Muscle layer of colon (tissue), 2 donors: ENCODE measurements at regions not wholly inside any gene's neighbourhood (a gene's known extent, or its start where the extent isn't known, plus 50 kb on each side); places are given as distances from the start of the nearest gene placed in this dataset.
"Not testable (repeated sequence)": the region's sequence is repeated elsewhere in the genome, so short reads cannot be mapped to it uniquely, and the experiment has no call there.

ENCODE experiments used
- H3K27ac ChIP-seq: one replicate; pipeline ENCODE4 v1.7.0; 2013; ENCODE audit warnings: low read depth, mild to moderate bottlenecking, low read length, moderate library complexity
- H3K27me3 ChIP-seq, 2 donors: one replicate each; pipeline ENCODE4 v1.7.0; 2013; ENCODE audit warnings: low read length in 2 of 2, mild to moderate bottlenecking in 2 of 2; ENCODE audit not compliant: insufficient read depth in 2 of 2, control insufficient read depth in 1 of 2
- H3K36me3 ChIP-seq: one replicate; pipeline ENCODE4 v1.7.0; 2013; ENCODE audit warnings: mild to moderate bottlenecking, low read length; ENCODE audit not compliant: insufficient read depth
- H3K4me1 ChIP-seq: one replicate; pipeline ENCODE4 v1.7.0; 2013; ENCODE audit warnings: mild to moderate bottlenecking, low read length; ENCODE audit not compliant: insufficient read depth
- H3K4me3 ChIP-seq, 2 donors: one replicate each; pipeline ENCODE4 v1.7.0; 2013; ENCODE audit warnings: low read length in 2 of 2, low read depth in 1 of 2, mild to moderate bottlenecking in 1 of 2, moderate library complexity in 1 of 2
- H3K9ac ChIP-seq: one replicate; pipeline ENCODE4 v1.7.0; 2013; ENCODE audit warnings: low read length
- H3K9me3 ChIP-seq: one replicate; pipeline ENCODE4 v1.7.0; 2013; ENCODE audit warnings: mild to moderate bottlenecking, low read length
- donor health status: abdominal sarcoma.
- donor health status: Adenocarcinoma of cecum.

DNA sequence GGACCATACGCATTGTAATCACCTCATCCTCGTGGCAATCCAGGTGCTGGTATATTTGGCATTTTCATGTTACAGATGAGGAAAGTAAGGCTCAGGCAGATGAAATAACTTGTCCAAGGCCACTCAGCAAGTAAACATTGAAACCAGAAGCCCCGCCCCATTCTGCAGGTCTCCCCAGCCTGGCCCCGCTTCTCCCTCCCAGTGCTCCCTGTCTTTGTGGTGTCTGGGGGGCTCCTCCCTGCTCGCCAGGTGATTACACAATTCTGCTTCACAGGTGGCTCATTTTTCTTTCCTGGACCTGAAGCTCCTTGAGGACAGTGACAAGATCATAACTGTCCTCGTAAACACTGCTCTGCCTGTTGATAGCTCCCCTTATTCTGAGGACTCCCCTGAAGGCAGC lies 531.5 kb upstream of the B3GAT1 start:
- Histone ChIP-seq H3K36me3 (no peaks in the 10 kb centered on the region), H3K9me3 (no peaks in the 10 kb centered on the region), H3K9ac (no peak overlapping the region), H3K27ac (no peak overlapping the region), H3K27me3 (no peaks in the 10 kb centered on the region), H3K4me1 (no peaks in the 10 kb centered on the region), H3K4me3 (no peak overlapping the region)

DNA sequence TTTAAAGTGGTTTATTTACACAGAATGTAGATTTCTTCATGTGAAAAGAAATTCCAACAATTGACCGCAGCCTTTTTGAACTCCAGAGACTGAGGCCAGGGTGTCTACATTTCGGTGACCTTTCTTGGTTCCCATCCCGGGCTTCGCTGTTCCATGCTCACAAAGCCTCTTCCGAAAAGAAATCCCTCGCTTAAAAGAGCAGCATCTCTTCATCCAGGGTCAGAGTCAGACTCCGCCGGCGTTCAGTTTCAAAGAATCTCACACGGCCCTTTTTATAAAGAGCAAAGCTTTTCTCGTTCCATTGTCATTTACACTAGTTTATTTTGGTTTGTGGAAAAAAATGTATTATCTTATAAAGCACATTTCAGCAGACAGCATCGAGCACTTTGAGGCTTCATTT lies 530.6 kb upstream of the B3GAT1 start:
- Histone ChIP-seq H3K27ac (no peak overlapping the region), H3K4me1 (no peaks in the 10 kb centered on the region), H3K4me3 (no peak overlapping the region), H3K27me3 (no peaks in the 10 kb centered on the region), H3K9ac (no peak overlapping the region), H3K9me3 (no peaks in the 10 kb centered on the region), H3K36me3 (no peaks in the 10 kb centered on the region)

DNA sequence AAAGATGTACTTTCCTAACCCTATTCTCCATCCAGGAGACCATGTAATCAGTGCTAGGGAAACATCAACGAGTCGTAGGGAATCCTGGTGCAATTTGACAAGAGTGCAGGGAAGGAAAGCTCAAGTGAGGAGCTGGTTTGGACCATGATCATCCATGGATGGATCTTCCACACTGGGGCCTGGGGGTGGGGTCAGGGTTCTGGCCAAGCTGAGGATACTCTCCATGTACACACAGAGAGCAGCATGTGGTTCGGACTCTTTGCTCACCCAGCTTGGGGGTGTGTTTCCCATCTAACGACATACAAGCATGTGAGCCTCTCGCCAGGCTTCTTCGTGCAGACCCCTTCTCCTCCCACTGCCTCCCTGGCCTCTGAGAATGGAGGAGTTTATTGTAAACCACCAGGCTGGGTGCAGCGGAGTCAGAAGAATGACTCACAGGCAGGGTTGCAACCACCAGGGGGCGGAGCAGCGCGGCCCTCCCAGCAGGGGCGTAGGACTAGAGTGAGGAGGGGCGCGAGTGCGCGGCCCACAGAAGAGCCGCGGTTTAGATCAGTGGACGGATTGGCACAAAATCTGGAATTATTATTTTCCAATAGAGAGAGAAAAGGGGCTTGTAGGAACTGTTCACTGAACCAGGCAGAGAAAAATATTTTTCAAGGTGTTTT lies 530.0 kb upstream of the B3GAT1 start:
- not testable (repeated sequence) for H3K27me3 ChIP-seq, H3K9me3 ChIP-seq, H3K4me3 ChIP-seq, H3K4me1 ChIP-seq, H3K36me3 ChIP-seq, H3K27ac ChIP-seq, H3K9ac ChIP-seq

DNA sequence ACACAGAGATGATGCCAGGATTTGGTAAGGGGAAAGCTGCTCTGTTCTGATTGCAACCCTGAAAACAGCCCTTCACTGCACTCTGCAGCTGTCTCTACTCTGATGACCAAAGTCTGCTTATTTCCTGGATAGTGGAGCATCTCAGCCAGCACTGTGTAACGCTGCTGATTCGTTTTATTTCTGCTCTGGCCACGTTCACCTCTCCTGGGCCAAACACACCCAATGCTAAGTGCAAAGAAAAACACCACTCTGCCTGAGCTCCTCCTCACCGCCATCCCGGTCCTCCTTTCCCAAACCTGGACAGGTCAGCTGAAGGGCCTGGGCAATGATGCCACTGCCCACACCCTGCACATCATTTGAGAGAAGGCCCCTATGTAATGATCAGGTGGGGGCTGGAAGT lies 529.3 kb upstream of the B3GAT1 start:
- H3K27me3 ChIP-seq = no peaks in the 10 kb centered on the region

DNA sequence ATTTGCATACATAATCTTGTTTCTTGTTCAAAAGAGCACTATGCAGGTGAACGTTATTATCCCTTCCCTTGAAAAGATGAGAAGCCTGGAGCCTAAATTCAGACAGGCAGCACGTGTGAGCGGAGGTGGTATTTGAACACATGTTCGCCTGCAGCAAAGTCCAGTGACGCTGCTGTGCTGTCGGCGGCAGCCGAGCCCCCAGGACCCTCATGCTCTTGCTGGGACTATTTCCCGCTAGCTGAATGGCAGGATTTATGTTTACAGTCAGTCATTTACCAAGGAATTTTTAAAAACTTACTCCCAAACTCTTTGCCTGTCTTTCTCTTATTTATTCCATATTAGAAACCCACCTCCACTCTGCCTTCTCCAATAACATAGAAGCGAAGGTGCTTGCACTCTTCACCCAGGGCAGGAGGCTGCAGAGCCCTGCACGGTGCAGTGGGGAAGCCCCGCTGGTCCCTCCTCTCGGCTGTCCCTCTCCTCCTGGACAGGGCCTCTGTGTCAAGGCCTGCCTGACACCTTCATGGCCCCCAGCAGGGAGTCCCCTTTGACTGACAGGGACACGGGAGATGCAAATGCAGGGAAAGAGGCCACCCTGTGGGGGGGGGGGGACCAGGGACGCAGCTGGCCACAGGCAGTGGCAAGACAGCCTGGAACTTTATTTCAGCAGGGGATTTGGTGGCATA lies 528.5 kb upstream of the B3GAT1 start:
- no peak overlapping the region for H3K4me3 ChIP-seq
- H3K27ac ChIP-seq = no peak overlapping the region
- H3K4me1 ChIP-seq = no peaks in the 10 kb centered on the region
- no peaks in the 10 kb centered on the region for H3K36me3 ChIP-seq
- no peaks in the 10 kb centered on the region for H3K9me3 ChIP-seq
- no peak overlapping the region for H3K9ac ChIP-seq
- H3K27me3 ChIP-seq = no peaks in the 10 kb centered on the region

More for the DNA sequence above, 529.3 kb upstream of the B3GAT1 start:
- H3K36me3 ChIP-seq = no peaks in the 10 kb centered on the region
- H3K9ac ChIP-seq = no peak overlapping the region
- H3K4me1 ChIP-seq = no peaks in the 10 kb centered on the region
- H3K9me3 ChIP-seq = no peaks in the 10 kb centered on the region
- no peak overlapping the region for H3K4me3 ChIP-seq
- H3K27ac ChIP-seq = no peak overlapping the region

DNA sequence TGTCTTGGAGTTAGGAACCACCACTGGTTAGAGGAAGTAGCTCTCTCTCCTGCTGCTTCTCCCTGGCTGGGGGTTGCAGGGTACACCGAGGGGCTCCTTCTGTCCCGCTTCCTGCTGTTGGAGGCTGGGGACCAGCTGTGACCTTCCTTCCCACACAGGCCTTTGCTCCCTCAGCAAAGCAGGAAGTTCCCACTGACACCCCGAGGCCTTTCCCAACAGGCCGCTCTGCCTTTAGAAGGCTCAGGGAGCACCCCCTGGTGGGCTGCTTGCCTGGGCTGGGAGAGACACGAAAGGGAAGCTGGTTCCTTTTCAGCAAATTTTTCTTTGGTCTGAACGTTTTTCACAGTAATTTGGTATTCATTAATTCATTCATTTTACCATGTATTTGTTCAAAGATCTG lies 527.9 kb upstream of the B3GAT1 start:
- H3K36me3 ChIP-seq = no peaks in the 10 kb centered on the region
- H3K4me1 ChIP-seq = no peaks in the 10 kb centered on the region
- H3K27ac ChIP-seq = no peak overlapping the region
- H3K4me3 ChIP-seq = no peak overlapping the region
- H3K27me3 ChIP-seq = no peaks in the 10 kb centered on the region
- no peak overlapping the region for H3K9ac ChIP-seq
- no peaks in the 10 kb centered on the region for H3K9me3 ChIP-seq

DNA sequence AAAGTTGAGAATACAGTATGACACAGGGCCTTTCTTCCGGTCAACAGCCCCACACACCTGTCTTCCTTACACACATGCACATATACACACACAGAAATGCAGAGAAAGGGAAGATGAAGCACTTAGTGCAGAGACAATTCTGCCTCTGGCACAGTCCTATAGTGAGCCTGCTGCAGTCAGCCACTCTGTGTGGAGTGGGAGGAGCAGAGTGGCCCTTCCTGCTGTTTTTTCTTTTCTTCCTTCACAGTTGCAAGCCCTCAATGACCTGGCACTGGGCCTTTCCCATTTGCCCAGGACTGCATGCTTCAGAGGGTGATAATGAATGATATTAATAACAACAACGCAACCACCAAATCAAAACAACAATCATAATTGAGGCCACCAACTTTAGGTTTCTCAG lies 527.0 kb upstream of the B3GAT1 start:
- Histone ChIP-seq H3K36me3 (no peaks in the 10 kb centered on the region), H3K9ac (no peak overlapping the region), H3K4me3 (no peak overlapping the region), H3K4me1 (no peaks in the 10 kb centered on the region), H3K9me3 (no peaks in the 10 kb centered on the region), H3K27ac (no peak overlapping the region), H3K27me3 (no peaks in the 10 kb centered on the region)

DNA sequence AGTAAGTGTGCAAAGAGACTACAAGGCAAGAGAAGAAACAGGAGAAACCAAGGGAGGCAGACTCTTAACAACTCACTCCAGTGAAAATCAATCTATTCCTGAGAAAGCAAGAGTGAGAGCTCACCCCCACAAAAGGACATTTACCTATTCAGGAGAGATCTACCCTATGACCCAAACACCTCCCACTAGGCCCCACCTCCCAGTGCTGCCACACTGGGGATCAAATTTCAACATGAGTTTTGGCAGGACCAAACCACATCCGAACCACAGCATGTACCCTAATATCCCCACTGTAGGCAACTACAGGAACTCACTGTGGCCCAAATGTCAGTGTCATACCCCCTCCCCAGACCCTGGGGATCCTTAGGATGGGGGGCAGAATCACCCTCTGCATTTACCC lies 526.2 kb upstream of the B3GAT1 start:
- H3K27ac ChIP-seq = no peak overlapping the region
- H3K9ac ChIP-seq = no peak overlapping the region

DNA sequence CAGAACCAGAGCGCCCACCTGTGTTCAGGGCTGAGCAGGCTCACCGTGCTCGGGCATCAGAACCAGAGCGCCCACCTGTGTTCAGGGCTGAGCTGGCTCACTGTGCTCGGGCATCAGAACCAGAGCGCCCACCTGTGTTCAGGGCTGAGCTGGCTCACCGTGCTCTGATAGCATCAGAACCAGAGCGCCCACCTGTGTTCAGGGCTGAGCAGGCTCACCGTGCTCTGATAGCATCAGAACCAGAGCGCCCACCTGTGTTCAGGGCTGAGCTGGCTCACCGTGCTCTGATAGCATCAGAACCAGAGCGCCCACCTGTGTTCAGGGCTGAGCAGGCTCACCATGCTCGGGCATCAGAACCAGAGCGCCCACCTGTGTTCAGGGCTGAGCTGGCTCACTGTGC lies 525.2 kb upstream of the B3GAT1 start:
- H3K9ac ChIP-seq, H3K4me3 ChIP-seq, H3K36me3 ChIP-seq, H3K27ac ChIP-seq, H3K9me3 ChIP-seq, H3K27me3 ChIP-seq, H3K4me1 ChIP-seq: not testable (repeated sequence)

More for the DNA sequence above, 526.2 kb upstream of the B3GAT1 start:
- Histone ChIP-seq H3K4me3 (no peak overlapping the region), H3K27me3 (no peaks in the 10 kb centered on the region), H3K9me3 (no peaks in the 10 kb centered on the region), H3K4me1 (no peaks in the 10 kb centered on the region), H3K36me3 (no peaks in the 10 kb centered on the region)

DNA sequence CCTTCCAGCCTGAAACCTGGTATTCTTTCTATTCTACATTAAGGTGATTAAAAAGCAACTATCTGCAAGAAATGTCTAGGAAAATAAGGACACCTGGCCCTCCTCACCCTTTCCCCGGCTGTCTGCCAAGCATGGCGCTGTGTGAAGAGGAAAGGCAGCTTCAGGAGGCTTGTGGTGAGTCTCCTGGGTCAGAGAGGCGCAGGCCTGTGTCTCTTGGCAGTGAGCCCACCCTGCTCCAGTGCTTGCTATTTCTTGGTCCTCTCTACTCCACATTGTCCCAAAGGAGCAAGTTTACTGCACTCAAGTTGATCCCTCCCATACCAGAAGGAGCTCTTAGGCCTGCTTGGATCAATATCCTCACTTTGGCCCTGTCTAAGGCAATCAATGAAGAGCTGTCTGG lies 520.7 kb upstream of the B3GAT1 start:
- H3K27ac ChIP-seq = no peak overlapping the region
- no peaks in the 10 kb centered on the region for H3K9me3 ChIP-seq
- H3K4me3 ChIP-seq = no peak overlapping the region
- no peaks in the 10 kb centered on the region for H3K36me3 ChIP-seq
- no peaks in the 10 kb centered on the region for H3K27me3 ChIP-seq
- H3K9ac ChIP-seq = no peak overlapping the region
- no peaks in the 10 kb centered on the region for H3K4me1 ChIP-seq

DNA sequence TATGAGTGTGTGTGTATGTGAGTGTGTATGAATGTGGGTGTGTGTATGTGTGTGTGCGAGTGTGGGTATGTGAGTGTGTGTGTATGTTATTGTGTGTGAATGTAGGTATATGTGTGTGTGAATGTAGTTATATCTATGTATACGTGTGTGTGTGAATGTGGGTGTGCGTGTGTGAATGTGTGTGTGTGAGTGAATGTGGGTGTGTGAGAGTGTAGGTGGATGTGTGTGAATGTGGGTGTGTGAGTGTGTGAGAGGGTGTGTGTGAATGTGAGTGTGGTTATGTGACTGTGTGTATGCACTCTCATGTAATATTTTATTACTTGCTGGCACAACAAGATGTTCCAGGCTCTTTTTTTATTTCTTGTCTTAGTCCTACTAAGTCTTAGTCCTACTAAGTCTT lies 513.4 kb upstream of the B3GAT1 start:
- H3K9ac ChIP-seq = no peak overlapping the region
- H3K27me3 ChIP-seq = no peaks in the 10 kb centered on the region

DNA sequence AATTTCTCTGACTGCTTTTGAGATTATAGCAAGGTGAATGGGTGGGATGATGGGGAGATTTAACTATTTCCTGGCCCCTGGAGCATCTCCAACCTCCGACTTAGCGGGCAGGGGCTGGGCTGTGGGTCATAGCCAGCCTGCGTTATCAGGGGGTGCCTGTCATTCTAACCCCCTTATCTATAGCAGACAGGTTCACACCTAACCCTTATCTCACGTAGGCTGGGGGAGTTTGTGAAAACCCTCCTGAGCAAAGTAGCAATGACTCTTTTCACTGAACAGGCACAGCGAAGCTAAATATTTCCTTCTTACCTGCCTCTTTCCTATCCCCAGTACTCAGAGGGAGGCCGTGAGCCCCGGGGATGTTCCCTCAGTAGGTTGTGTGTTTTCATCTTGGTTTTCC lies 511.4 kb upstream of the B3GAT1 start:
- no peak overlapping the region for H3K4me3 ChIP-seq

More for the DNA sequence above, 513.4 kb upstream of the B3GAT1 start:
- no peaks in the 10 kb centered on the region for H3K4me1 ChIP-seq
- H3K36me3 ChIP-seq = no peaks in the 10 kb centered on the region
- H3K27ac ChIP-seq = no peak overlapping the region
- no peaks in the 10 kb centered on the region for H3K9me3 ChIP-seq
- H3K4me3 ChIP-seq = no peak overlapping the region

More for the DNA sequence above, 511.4 kb upstream of the B3GAT1 start:
- Histone ChIP-seq H3K9ac (no peak overlapping the region), H3K27me3 (no peaks in the 10 kb centered on the region), H3K9me3 (no peaks in the 10 kb centered on the region), H3K4me1 (no peaks in the 10 kb centered on the region), H3K36me3 (no peaks in the 10 kb centered on the region), H3K27ac (no peak overlapping the region)
